Adrenal gland (tissue), 9 donors: ENCODE measurements at regions not wholly inside any gene's neighbourhood (a gene's known extent, or its start where the extent isn't known, plus 50 kb on each side); places are given as distances from the start of the nearest gene placed in this dataset.
"Not testable (repeated sequence)": the region's sequence is repeated elsewhere in the genome, so short reads cannot be mapped to it uniquely, and the experiment has no call there.

ENCODE experiments used
- DNase-seq, 7 donors: peaks; one replicate each; pipeline ENCODE4 v3.0.0-alpha.2; 2019 to 2020
- H3K27ac ChIP-seq, 5 donors: fragments of 200-600 bp; sonication (generic) in 4 of 5; 1 replicate in 3 of 5; 2 replicates in 2 of 5; pipeline versions ENCODE4 v1.5.1 to v1.8.0; 2016 to 2020; ENCODE audit warnings: mild to moderate bottlenecking in 1 of 5
- H3K27me3 ChIP-seq: fragments of 200-600 bp; 2 replicates; pipeline ENCODE4 v1.8.0; 2021
- H3K36me3 ChIP-seq, 2 donors: fragments of 200-600 bp; replicated peaks in 1 of 2; 1 replicate in 1 of 2; 2 replicates in 1 of 2; pipeline versions ENCODE4 v1.5.1 to v1.8.0; 2018 to 2022
- H3K4me1 ChIP-seq, 2 donors: fragments of 200-600 bp; replicated peaks in 1 of 2; 1 replicate in 1 of 2; 2 replicates in 1 of 2; pipeline versions ENCODE4 v1.5.1 to v1.8.0; 2018 to 2021
- H3K4me3 ChIP-seq, 4 donors: fragments of 200-600 bp; sonication (generic) in 3 of 4; one replicate each; pipeline ENCODE4 v1.5.1; 2016 to 2018
- H3K9me3 ChIP-seq, 3 donors: fragments of 200-600 bp; sonication (generic) in 1 of 3; replicated peaks in 1 of 3; 1 replicate in 2 of 3; 2 replicates in 1 of 3; pipeline versions ENCODE4 v1.5.1 to v1.8.0; 2016 to 2021
- CTCF ChIP-seq, 6 experiments: fragments of 450-650 bp in 4 of 6; fragments of 200-600 bp in 2 of 6; sonication (generic) in 1 of 6; IDR thresholded peaks; 1 replicate in 5 of 6; 2 replicates in 1 of 6; pipeline versions ENCODE4 v1.5.1 to v1.8.0; 2016 to 2021; ENCODE audit warnings: antibody characterized with exemption in 6 of 6, mild to moderate bottlenecking in 2 of 6, moderate library complexity in 1 of 6
- POLR2A ChIP-seq, 2 donors: fragments of 450-650 bp; IDR thresholded peaks; one replicate each; pipeline ENCODE4 v1.6.1; 2017; ENCODE audit warnings: antibody characterized with exemption in 2 of 2, mild to moderate bottlenecking in 2 of 2, moderate library complexity in 1 of 2
- WGBS, 4 donors: extraction: QIAGEN DNeasy Blood & Tissue Kit in 2 of 4; methylation state at CpG; one replicate each; pipeline versions ENCODE4 v1.1.5 to v1.1.7; 2013 to 2017; 5-methylcytosine and 5-hydroxymethylcytosine counted together
- intact Hi-C, 2 donors: fragments of 100-400 bp; cut with DNase I; formaldehyde crosslinking; loops; one replicate each; pipeline versions ENCODE4 v1.14.1 to v1.15.0; 2022 to 2023
- donor health status: healthy with polysubstance abuse.
- donor health status: Bipolar disorder and iron deficiency.
- donor health status: DM: yes; HTN: yes; CAD: no.
- donor health status: DM: no; HTN: no; CAD: no.
- donor health status: DM: no; HTN: no; CAD: no.

- H3K9me3 ChIP-seq, result no peaks in the 10 kb centered on the region
- 77 to 85% (median 83%) methylated on average over 5 of the region's 5 CpGs for WGBS, 4 donors
- no peaks in the 10 kb centered on the region for H3K36me3 ChIP-seq
- H3K4me1 ChIP-seq, result no peaks in the 10 kb centered on the region
- no peak for DNase-seq
- no peak overlapping the region for H3K27ac ChIP-seq
- TF ChIP-seq CTCF (IDR thresholded peaks at IDR 0.05), result no peak
- TF ChIP-seq POLR2A (IDR thresholded peaks at IDR 0.05), result no peak
- no peak overlapping the region for H3K4me3 ChIP-seq
- no peaks in the 10 kb centered on the region for H3K27me3 ChIP-seq
- intact Hi-C loops, result no loop called here
Observed at GRCh38 chr18:10170375-10170774, 256.6 kb downstream of the VAPA start.

GRCh38 chr18:10175333-10175732 lies 261.5 kb downstream of the VAPA start:
- H3K9me3 ChIP-seq, intact Hi-C loops, DNase-seq, H3K4me3 ChIP-seq, H3K36me3 ChIP-seq, H3K27me3 ChIP-seq, H3K27ac ChIP-seq, H3K4me1 ChIP-seq: not testable (repeated sequence)
- 64 to 92% (median 88%) methylated on average over 2 of the region's 2 CpGs for WGBS, 4 donors

GRCh38 chr18:10179326-10179725 lies 265.5 kb downstream of the VAPA start:
- H3K9me3 ChIP-seq, H3K36me3 ChIP-seq, DNase-seq, H3K27ac ChIP-seq, H3K27me3 ChIP-seq, intact Hi-C loops, H3K4me3 ChIP-seq, H3K4me1 ChIP-seq: not testable (repeated sequence)
- 63 to 74% (median 70%) methylated on average over 6 of the region's 6 CpGs for WGBS, 4 donors

GRCh38 chr18:10182009-10182624 lies 268.3 kb downstream of the VAPA start:
- Histone ChIP-seq H3K4me3 (no peak overlapping the region), H3K4me1 (no peaks in the 10 kb centered on the region), H3K36me3 (no peaks in the 10 kb centered on the region), H3K27ac (no peak overlapping the region), H3K27me3 (no peaks in the 10 kb centered on the region), H3K9me3 (no peaks in the 10 kb centered on the region)
- DNase-seq, result no peak
- 84 to 85% (median 84%) methylated on average over 11 of the region's 11 CpGs for WGBS, 4 donors
- intact Hi-C loops, result no loop called here
- no peak for TF ChIP-seq POLR2A (IDR thresholded peaks at IDR 0.05)
- TF ChIP-seq CTCF (IDR thresholded peaks at IDR 0.05), result no peak

- H3K36me3 ChIP-seq, result no peaks in the 10 kb centered on the region
- no peak overlapping the region for H3K27ac ChIP-seq
- no peaks in the 10 kb centered on the region for H3K4me1 ChIP-seq
- no peak overlapping the region for H3K4me3 ChIP-seq
- DNase-seq, result no peak
- H3K9me3 ChIP-seq, result no peaks in the 10 kb centered on the region
- 81 to 95% (median 83%) methylated on average over 3 of the region's 3 CpGs for WGBS, 4 donors
- no peaks in the 10 kb centered on the region for H3K27me3 ChIP-seq
- intact Hi-C loops, result no loop called here
- TF ChIP-seq POLR2A (IDR thresholded peaks at IDR 0.05) (no peak), CTCF (IDR thresholded peaks at IDR 0.05) (no peak)
Observed at GRCh38 chr18:10184776-10185175, 269.7 kb upstream of the APCDD1 start.
